SK-N-SH (cell line): ENCODE measurements at regions not wholly inside any gene's neighbourhood (a gene's known extent, or its start where the extent isn't known, plus 50 kb on each side); places are given as distances from the start of the nearest gene placed in this dataset.

Experiments
- CHD2 ChIP-seq: fragments of 150-350 bp; IDR thresholded peaks from 2 replicates; pipeline ENCODE4 v1.6.1; 2018; ENCODE audit warnings: low read length; ENCODE audit not compliant: partially characterized antibody
- CTCF ChIP-seq: fragments of 200-600 bp; sonication (generic); IDR thresholded peaks from 2 replicates; pipeline ENCODE4 v1.6.1; 2017; ENCODE audit warnings: antibody characterized with exemption, mild to moderate bottlenecking, moderate library complexity
- EP300 ChIP-seq, 2 experiments: IDR thresholded peaks; 2 replicates each; pipeline versions ENCODE4 v1.4.0 to v1.6.1; 2012; ENCODE audit warnings: borderline replicate concordance in 1 of 2, low read depth in 1 of 2, low read length in 1 of 2
- POLR2AphosphoS5 ChIP-seq: IDR thresholded peaks from 2 replicates; pipeline ENCODE4 v1.6.1; 2012; ENCODE audit warnings: low read depth, low read length
- RXRA ChIP-seq: IDR thresholded peaks from 2 replicates; pipeline ENCODE4 v1.4.0; 2012; ENCODE audit warnings: low read depth, mild to moderate bottlenecking, borderline replicate concordance

- no peak for TF ChIP-seq CTCF
- TF ChIP-seq POLR2AphosphoS5: no peak
- no peak for TF ChIP-seq CHD2
- no peak for TF ChIP-seq EP300 (IDR thresholded peaks at IDR 0.05; ENCODE audit: borderline replicate concordance in 1 of 2, low read depth in 1 of 2, low read length in 1 of 2)
- TF ChIP-seq RXRA: no peak
These were observed 189.8 kb downstream of the SNX19 start for GRCh38 chr11:130726234-130727037.
